Heart left ventricle (tissue), 13 donors: ENCODE measurements at regions not wholly inside any gene's neighbourhood (a gene's known extent, or its start where the extent isn't known, plus 50 kb on each side); places are given as distances from the start of the nearest gene placed in this dataset.

Source experiments
- POLR2A ChIP-seq, 2 donors: fragments of 450-650 bp; IDR thresholded peaks; one replicate each; pipeline ENCODE4 v1.6.1; 2017; ENCODE audit warnings: antibody characterized with exemption in 2 of 2, mild to moderate bottlenecking in 2 of 2, moderate library complexity in 2 of 2
- TF ChIP-seq, protein P1 (sequence below), 12 donors: fragments of 200-600 bp; sonication (generic) in 4 of 12; IDR thresholded peaks; one replicate each; pipeline versions ENCODE4 v1.5.0 to v1.8.0; 2018 to 2022; ENCODE audit warnings: antibody characterized with exemption in 12 of 12, mild to moderate bottlenecking in 5 of 12
- donor health status: ischemic (EF 13 %, LVEDD 7.1; RV severe dilation, severe dysfunction).
- donor health status: DM: no; HTN: yes; CAD: no.
- donor health status: DM: no; HTN: no; CAD: no.
- donor health status: ischemic (EF 25% LVEDD 6.9; RV normal size, moderate dysfunction).
- donor health status: ischemic (EF 25% LVEDD 5.7; RV mildly dilated, moderate dysfunction).
- donor health status: ischemic (EF 35%, LVEDD 5.7; RV mildly dilated, moderate dysfunction).
- donor health status: nonischemic (EF 11% LVEDD 7.7; RV severe dilation, severe dysfunction).
- donor health status: DM: yes; HTN: yes; CAD: no.
- donor health status: PGD.
- donor health status: ischemic (EF 29% LVEDD 5.4; RV normal size, mild dysfunction).
- donor health status: nonischemic (EF 23%, LVEDD 6.1; RV moderate dilation, normal function).

DNA sequence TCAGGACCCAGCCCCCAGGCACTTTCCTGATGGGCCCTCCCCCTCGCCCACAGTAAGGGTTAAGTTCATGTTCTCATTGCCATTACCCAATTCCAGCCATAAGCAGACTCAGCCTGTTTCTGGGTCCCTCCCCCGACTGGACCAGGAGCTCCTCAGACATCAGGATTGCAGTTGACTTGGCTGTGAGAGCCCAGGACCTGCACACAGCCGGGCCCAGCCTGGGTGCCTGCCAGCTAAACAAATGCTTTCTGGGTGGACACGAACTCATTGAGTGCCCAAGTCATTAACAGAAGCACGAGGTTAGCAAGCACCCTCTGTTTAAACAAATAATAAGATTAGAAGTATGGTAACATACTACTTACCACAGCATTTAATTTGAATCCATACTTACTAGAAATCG, 147.9 kb upstream of the POU3F1 start:
- TF ChIP-seq, protein P1, sequence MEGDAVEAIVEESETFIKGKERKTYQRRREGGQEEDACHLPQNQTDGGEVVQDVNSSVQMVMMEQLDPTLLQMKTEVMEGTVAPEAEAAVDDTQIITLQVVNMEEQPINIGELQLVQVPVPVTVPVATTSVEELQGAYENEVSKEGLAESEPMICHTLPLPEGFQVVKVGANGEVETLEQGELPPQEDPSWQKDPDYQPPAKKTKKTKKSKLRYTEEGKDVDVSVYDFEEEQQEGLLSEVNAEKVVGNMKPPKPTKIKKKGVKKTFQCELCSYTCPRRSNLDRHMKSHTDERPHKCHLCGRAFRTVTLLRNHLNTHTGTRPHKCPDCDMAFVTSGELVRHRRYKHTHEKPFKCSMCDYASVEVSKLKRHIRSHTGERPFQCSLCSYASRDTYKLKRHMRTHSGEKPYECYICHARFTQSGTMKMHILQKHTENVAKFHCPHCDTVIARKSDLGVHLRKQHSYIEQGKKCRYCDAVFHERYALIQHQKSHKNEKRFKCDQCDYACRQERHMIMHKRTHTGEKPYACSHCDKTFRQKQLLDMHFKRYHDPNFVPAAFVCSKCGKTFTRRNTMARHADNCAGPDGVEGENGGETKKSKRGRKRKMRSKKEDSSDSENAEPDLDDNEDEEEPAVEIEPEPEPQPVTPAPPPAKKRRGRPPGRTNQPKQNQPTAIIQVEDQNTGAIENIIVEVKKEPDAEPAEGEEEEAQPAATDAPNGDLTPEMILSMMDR (IDR thresholded peaks at IDR 0.05) = no peak
- no peak for TF ChIP-seq POLR2A (IDR thresholded peaks at IDR 0.05)
